NCI-H226 (cell line): ENCODE measurements at regions not wholly inside any gene's neighbourhood (a gene's known extent, or its start where the extent isn't known, plus 50 kb on each side); places are given as distances from the start of the nearest gene placed in this dataset.

Experiments used
- DNase-seq: peaks from one replicate; pipeline ENCODE4 v3.0.0-alpha.2; 2015

DNA sequence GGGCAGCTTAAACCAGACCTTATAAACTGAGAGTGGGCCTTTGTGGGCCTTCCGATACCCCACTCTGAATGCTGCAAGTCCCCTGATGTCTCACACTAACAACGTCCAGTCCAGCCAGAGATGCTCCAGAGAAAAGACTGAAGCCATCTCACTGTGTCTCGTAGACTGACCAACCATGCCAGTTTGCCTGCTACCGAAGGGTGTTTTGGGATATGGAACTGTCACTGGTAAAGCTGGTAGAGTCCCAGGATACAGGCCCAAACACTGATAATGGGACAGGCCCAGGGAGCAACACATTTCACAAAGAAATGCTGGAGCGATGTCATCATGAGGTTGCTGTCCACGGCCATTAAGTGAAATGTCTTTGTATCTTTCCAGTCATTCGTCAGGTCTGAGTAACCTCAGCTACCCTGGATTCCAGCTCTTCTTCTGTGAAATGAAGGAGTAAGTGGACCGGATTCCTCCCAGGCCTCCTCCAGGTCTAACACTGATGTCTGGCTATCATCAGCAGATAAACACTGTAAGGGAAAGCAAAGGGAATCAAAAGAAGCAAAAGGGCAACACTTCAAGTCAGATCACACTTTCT, 81.6 kb downstream of the SLC5A7 start:
- no peak for DNase-seq

DNA sequence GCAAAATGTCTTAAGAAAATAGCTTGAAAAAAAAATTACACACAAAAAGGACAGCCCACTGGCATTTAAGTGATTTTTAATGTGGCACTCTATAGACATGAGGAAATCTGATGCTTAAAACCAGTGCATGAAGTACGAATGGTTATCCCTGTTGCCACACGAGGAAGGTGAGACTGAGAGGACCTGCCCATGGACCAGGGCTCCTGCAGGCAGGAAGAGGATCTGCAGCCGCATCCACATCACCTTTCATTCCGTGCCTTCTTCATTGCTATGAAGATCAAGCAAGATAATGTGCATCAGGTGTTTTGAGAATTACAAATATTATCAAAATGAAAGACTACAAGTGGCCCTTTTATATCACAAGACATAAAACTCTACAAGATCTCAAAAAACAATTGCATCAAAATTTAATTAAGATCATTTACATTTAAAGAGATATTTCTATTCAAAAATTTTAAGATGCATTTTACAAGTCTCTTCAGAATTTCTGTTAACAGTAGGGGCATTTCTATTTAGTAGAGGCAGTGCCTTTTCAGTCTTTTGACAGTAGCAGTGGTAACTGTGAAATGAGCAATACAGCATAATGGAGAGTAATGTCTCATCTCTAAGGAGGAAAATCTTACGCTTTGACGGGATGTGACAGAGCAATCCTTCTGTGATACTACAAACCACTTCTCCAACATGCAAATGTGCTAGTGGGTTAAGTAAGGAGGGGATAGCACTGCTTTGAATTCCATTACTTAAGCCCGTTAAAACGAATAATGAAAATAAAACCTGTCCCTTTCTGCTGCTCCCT, 83.4 kb downstream of the SLC5A7 start:
- no peak for DNase-seq

DNA sequence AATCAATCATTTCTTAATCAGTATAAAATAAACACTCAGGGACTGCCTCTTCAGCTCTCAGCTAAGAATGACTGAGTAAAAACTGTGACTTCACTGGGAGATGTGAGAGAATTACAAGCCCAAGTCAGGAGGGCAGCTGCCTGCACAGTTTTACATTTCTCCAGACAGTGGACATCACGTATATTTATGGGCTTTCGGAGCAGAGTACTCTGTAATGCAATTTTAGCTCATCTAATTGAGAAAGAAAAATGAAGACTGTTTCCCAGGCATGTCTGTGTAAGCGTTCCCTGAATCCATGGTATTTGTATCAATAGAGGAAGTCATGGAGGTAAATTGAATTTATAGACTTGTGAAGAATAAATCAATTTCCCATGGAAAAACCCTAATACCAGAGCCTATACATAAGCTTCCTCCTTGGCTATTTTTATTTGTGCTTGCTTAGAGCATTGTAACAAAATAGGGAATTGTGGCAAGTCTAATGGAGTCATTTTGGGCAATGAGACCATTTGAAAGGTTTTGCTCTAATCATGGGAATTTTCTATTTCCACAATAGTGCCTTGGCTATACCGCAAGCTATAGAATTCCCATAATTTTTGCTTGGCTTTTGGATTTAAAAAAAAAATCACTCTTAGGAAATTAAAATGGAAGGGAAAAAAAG, 87.2 kb downstream of the SLC5A7 start:
- DNase-seq: no peak

DNA sequence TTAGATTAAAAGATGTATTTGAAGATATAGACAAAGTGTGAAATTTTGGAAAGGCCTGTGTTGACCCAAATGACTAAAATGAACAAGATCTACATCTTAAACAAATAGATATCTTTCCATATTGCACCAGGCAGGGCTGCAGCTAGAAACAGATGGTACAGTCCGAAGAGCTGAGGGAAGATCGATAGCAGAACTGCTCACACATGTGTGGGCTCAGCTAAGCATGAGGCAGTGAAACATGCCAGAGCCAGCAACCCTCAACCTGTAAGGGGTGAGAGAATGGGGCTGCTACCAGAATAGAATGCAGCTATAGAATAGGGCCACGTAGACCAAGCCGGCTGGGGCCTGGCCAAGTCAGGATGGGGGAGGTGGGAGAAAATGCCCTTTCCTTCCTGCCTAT, 87.8 kb downstream of the SLC5A7 start:
- no peak for DNase-seq

DNA sequence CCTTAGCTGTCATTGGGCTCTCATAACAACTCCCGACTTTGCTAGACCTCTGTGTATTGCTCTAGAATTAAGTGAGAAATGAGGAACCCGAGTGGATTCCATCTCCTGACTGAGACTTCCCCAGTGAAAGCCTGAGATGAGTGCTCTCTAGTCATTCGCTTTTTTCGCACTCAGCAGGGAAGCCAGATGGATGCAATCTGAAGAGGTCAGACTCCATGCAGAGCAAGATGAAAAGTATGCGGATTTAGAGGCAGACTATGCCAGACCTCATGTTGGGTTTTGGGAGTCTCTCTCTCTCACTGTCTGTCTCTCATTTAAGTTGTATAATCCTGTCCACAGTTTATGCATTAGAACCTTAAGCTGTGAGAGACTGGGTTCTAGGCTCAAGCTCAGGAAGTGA, 88.6 kb downstream of the SLC5A7 start:
- no peak for DNase-seq

DNA sequence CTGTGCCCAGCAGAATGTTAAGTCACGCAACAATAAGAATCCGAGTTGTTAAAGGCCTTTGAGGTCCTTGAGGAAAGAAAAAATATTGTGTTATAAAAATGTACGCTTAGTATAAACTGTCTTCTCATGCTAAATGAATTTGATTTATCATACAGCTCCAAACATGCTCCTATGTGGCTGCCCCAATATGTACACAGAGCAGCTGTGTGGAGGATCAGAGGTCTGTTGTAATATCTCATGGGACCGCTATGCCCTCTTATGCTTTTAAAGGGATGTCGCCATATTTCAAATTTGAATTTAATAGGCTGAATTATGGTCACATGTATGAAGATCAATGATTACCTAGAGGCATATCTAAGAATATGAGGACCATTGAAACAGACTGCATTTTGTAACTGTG, 90.2 kb downstream of the SLC5A7 start:
- no peak for DNase-seq

DNA sequence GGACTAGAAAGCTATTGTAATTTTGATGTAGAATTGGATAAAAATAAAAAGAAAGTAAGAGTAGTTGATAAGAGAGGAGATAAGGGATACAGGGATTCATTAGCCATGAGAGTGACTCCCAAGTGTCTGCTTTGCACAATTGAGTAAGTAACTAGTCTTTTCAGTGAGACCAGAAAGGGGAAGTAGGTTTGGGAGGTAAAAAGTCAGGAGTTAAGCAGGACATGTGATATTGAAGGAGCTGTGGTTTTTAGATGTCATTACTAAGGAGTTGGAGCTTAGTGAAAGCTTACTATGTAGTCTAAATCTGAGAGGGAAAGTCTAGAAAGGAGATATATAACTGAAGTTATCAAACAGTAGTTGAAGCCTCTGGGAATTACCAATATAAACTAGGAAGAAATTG, 93.4 kb downstream of the SLC5A7 start:
- DNase-seq: no peak

DNA sequence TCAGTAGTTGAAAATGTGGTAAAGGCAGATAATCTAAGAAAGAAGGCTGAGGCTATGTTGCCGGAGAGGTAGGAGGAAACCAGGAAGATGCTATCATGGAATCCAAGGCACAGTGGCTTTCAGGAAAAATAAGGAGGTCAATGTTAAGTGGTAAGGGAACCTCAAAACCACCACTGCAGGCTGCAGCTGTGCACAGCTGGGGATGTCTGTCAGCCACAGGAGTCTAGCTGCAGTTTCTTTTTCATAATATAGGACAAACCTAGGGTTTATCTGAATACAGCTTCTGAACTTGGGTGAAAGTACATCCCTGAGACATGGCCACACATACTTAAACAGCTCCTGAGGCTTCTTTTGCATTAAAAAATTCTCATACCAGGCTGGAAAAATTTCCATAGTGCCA, 93.9 kb downstream of the SLC5A7 start:
- DNase-seq: no peak

DNA sequence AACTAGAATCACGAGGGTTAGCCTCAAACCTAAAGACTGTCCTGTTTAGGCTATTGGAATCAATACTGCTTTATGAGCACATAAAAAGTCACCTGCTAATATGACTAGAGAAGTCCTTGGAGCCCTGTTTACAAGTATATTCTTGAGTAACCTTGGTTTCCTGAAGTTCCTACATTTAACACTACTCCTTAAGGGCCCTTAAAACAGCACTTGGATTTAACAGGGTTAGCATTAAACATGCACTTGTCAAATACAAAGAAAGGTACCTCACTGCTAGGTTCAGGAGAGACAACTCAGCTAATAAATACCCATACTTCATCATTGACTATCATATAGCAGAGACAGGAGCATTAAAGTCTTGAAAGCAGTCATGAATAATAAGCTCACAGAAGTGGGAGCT, 96.7 kb downstream of the SLC5A7 start:
- no peak for DNase-seq

DNA sequence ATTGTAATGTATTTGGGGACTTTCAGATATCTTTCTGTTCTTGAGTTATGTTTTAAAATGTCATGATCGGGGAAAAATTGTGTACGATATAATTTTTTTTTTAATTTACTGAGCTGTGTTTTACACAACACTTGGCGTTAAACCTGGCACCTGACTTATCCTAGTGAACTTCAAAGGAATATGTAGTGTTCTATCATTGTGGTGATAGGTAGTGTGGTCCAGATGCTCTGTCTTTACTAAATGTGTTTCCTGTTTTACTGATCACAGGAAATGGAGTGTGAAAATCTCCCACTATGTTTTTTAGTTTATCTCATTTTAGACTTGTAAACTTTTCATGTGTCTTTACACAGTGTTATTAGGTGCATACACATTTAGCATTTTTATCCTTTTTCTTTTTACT, 98.0 kb downstream of the SLC5A7 start:
- DNase-seq: no peak

DNA sequence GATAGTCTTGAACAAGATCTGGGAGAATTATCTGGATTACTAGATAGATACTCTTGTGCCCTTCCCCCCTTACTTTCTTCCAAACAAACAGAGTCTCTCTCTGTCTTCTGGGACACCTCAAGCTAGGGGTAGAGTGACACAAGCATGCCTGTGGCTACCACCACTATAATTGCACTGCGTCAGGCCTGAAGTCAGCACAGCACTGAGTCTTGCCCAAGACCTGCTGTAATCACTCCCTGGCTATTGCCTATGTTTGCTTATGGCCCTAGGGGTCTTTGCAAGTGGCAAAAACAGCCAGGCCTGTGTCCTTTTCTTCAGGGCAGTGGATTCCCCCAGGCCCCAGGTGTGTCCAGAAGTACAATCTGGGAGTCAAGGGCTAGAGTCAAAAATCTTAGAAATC, 106.6 kb downstream of the SLC5A7 start:
- DNase-seq: no peak

DNA sequence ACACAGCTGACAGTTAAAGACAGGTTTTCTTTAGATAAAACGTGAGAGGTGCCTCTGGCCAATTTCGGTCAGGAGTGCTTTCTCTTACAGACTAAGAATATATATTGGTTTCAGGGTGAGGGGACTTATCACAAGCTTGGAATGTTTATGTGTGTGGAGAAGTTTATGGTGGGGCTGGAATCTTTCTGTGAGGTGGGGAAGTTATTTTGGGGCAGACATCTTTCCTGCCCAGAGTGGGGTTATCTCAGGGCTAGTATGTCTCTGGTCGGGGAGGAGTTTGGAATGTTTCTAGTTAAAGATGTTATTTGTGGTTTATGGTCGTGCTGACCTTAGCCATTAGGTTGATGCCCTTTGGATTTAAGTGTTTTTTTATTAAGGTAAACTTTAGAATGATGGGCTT, 115.2 kb downstream of the SLC5A7 start:
- DNase-seq: no peak

DNA sequence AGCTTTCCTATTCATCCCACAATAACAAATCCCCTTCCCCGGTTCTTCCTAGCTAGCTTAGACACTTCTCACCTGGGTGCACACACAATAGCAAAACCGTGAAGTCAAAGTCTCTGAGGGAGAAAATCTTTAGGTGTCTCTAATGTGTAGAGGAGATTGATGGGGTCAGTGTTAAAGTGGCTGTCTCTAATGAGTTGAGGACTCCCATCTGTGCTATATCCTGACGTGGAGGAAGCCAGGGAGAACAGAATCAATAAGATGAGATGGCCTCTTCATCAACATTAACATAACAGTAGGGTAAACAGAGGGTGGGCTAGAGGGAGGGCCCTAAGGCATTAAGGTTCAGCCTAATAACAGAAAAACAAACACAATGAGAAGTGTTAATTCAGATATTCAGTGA, 120.4 kb downstream of the SLC5A7 start:
- DNase-seq: no peak

DNA sequence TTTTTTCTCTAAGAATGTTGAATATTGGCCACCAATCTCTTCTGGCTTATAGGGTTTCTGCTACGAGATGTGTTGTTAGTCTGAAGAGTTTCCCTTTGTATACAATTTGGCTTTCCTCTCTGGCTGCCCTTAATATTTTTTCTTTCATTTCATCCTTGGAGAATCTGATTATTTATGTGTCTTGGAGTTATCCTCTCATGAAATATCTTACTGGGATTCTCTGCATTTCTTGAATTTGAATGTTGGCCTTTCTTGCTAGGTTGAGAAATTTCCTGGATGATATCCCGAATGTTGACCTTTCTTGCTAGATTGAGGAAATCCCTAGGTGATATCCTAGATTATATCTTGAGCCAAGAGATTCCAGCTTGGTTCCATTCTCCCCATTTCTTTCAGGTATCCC, 125.6 kb downstream of the SLC5A7 start:
- no peak for DNase-seq

DNA sequence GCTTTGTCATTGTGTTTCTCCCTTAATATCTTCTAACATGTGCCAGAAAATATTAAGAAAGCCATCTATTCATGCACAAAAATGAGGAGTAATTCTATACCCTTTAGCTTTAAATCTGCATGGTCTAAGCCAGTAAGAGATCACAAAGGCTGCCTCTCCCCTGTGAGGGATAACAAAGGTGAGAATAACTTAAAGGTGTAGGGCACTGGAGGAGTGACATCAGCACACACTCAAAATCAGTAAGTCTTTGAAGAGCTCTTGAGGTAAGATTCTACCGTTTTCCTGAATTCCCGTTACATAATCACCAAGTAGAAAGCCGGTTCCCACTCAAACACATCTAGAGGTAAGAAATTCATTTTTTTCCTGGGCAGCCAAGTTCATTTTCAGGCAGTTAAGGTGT, 123.9 kb upstream of the SULT1C3 start:
- no peak for DNase-seq

DNA sequence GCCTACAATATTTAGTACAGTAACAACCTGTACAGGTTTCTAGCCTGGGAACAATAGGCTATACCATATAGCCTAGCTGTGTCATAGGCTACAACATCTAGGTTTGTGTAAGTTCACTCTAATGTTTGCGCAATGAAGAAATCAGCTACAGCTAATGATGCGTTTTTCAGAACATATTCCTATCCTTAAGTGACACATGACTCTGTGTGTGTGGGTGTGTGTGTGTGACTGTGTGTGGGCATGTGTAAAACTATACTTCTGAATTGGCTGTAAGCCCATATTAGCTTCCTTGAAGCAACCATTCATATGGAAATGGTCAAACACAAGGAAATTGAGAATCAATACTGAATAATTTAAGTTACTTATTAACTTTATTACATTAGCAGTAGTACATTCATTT, 120.8 kb upstream of the SULT1C3 start:
- DNase-seq: no peak

DNA sequence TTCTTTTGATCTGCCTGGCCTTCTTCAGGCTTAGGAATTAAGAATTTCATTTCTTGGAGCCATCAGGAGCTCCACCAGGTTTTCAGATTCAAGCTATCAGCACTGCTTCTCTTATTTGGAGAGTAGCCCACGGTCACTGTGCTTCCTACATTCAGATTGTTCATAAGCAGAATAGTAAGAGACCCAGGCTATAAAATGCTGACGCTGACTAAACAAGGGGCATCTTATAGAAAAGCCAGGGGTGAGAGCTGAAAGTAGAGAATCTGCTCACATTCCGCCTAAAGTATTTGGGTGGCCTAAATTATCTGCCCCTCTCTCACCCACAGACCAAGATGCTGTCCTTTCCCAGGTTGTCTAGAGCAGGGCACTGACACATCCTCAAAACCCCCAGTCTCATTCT, 120.3 kb upstream of the SULT1C3 start:
- DNase-seq: no peak

DNA sequence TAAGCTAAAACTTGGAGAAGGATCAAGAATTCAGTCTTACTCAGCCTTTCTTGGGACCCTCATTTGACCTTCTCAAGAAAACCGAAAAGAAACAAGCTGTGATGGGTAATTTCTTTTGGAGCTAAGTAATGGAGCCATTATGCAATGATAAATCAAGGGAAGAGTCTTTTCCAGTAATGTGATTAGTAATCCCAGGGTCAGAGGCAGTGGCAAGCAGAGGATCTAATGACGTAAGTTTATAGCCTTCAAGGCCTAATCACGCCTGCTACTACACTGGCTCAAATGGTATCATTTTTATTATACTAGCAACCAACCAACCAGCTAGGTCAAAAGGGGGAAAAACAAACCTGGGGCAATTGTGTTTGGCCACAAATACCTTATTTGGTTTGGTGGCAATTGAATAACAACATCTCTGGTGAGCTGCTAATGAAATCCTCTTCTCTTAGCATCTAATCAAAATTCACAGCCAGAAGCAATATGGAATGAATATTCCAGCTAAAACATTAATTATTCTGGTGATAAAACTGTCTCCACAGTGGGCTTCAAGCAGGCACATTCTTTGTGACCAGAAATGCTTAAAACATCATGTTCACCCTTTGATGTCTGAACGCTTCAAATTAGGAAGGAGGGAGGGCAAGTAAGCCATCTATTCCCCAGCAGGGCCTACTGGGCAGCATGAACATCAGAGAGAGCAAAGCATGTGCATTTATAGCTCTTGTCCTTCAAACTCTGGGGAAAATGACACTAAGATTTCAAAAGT, 114.9 kb upstream of the SULT1C3 start:
- no peak for DNase-seq

DNA sequence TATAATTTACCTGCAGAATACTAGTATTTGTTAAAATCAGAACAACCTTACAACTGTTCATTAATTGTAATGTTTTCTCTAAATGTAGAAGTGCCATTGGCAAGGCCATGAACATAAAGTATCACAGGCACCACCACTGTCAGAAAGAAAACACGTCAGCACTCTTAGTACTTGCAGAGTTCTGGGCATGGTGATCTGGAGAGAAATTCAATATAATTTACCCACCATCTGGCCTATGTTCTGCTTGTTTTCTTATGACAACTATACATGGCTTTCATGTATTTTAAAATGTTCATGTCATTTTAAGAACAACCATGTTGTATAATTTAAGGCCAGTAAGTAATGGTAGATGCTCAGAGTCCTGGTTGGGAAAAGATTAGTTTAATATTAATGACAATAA, 114.2 kb upstream of the SULT1C3 start:
- DNase-seq: no peak

DNA sequence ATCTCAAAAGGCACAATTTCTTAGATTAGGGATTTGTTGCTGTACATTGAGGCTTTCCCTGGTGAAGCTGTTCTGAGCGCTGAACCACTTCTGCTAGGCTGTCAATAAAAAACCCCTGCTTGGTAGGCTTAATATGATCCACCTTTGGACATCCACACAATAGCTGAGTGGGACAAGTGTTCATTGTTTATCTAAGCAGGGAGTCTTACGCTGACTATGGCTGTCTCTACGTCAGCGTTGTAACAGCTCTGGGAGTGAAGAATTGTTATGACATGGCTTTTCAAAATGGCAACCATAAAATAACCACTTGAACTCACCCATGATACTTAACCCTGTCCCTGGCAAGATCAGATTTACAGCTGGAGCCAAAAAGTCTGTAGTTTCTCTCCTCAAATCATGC, 111.5 kb upstream of the SULT1C3 start:
- DNase-seq: no peak

DNA sequence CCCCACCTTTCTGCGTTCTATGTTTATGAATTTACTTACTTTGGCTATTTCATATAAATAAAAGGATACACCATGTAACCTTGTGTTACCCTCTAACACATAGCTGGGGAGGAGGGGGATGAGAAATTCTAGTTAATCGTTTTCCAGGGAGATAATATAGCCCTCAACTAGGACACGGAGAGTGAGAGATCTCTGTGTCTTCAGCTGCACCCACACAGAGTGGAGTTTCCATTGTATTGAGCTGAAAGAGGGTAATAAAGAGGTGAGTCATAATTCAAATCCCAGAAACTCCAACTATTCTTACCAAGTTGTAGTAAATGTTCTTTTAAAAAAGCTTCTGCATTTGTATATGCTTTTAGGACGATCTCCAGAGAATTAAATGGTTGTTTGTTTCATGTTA, 110.1 kb upstream of the SULT1C3 start:
- DNase-seq: no peak

DNA sequence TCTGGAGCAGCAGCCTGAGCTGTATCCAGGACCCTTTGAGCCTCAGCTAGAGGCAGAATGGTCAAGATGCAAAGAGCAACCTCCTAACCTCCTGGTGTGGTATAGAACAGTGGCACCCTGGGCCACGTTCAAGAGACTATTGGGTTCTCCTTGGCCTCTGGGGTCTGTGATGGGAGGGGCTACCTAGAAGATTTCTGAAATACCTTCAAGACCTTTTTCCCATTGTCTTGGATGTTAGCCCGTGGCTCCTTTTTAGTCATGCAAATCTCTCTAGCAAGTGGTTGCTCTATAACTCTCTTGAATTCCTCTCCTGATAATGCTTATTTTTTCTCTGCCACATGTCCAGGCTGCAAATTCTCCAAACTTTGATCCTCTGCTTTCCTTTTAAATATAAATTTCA, 106.3 kb upstream of the SULT1C3 start:
- no peak for DNase-seq

DNA sequence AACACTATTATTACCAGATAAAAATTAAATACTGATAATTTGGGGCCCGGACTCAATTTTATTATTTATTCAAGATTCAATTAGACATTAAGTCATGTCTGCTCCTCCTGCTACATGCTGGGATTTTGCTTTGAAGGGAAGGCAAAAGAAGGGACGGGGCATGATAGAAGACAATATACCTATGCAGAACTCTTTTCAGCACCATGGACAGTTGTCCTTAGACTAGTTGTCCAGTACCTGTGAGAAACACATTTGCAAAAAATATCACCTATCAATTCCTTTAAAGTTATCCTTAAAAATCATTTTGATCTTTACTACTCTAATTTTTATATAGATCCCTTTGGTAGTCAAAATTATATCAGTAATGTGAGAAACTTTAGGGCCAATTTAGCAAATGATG, 100.2 kb upstream of the SULT1C3 start:
- DNase-seq: no peak
